Nephron progenitor cell (in vitro differentiated cells): ENCODE measurements at regions not wholly inside any gene's neighbourhood (a gene's known extent, or its start where the extent isn't known, plus 50 kb on each side); places are given as distances from the start of the nearest gene placed in this dataset.
A peak's percentile ranks its signal among the peaks of the same experiment; 100 is the strongest.

Experiments used
- DNase-seq: peaks from one replicate; pipeline ENCODE4 v3.0.0; 2021
- H3K27ac Mint-ChIP-seq: 2 replicates; pipeline ENCODE4 v1.8.0; 2021; ENCODE audit warnings: mild to moderate bottlenecking, moderate library complexity, mixed read lengths
- H3K27me3 Mint-ChIP-seq: 2 replicates; pipeline ENCODE4 v1.8.0; 2021; ENCODE audit warnings: mild to moderate bottlenecking, low read depth, mixed read lengths; ENCODE audit not compliant: poor library complexity
- H3K36me3 Mint-ChIP-seq: 2 replicates; pipeline ENCODE4 v1.8.0; 2021; ENCODE audit warnings: low read depth, mixed read lengths
- H3K4me1 Mint-ChIP-seq: 2 replicates; pipeline ENCODE4 v1.8.0; 2021; ENCODE audit warnings: mixed read lengths
- H3K4me3 Mint-ChIP-seq: 2 replicates; pipeline ENCODE4 v1.8.0; 2021; ENCODE audit warnings: mild to moderate bottlenecking, moderate library complexity, mixed read lengths
- H3K9me3 Mint-ChIP-seq: 2 replicates; pipeline ENCODE4 v1.8.0; 2021; ENCODE audit warnings: mild to moderate bottlenecking, moderate library complexity, mixed read lengths
- CTCF ChIP-seq: fragments of 200-600 bp; sonication (generic); IDR thresholded peaks from 2 replicates; pipeline ENCODE4 v1.5.0; 2021; ENCODE audit warnings: antibody characterized with exemption

DNA sequence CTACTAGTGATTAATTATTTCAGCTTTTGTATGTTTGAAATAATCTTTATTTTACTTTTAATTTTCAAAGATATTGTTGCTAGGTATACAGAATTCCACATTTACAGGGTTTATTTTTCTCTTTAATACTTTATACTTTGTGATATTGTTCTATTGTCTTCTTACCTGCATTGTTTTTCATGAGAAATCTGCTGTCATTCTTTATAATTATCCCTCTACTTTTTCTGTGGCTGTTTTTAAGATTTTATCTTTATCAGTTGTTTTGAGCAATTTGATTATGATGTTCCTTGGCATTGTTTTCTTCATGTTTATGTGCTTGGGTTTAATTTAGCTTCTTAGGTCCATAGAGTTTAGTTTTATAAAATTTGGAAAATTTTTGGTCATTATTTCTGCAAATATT is 168.6 kb downstream of the DTWD1 start:
- Mint-ChIP-seq H3K27ac (no peak overlapping the region), H3K36me3 (peaks cover 7% of the 10 kb centered on the region), H3K9me3 (peaks cover 55% of the 10 kb centered on the region), H3K4me1 (no peaks in the 10 kb centered on the region), H3K27me3 (no peaks in the 10 kb centered on the region), H3K4me3 (no peak overlapping the region)
- DNase-seq: no peak
- TF ChIP-seq CTCF: no peak

DNA sequence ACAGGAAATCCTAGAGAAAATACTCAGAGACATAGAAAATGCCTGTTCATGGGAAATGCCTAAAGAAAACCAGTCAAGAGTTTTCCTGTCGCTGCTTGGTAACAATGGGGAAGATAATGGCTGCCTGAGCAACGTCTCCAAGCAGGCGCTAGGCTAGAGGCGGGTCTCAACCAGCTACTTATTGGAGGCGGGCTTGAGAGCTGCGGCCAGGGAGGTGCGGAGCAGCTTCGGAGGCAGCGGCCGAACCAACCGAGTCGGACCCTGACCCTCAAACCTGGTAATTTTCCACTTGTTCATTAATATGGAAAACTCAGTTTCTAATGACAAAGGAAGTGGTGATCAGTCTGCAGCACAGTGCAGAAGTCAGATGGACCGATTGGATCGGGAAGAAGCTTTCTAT is 173.1 kb downstream of the DTWD1 start:
- Mint-ChIP-seq H3K36me3 (peaks cover 5% of the 10 kb centered on the region), H3K27me3 (no peaks in the 10 kb centered on the region), H3K4me1 (no peaks in the 10 kb centered on the region)

GRCh38 chr15:49801796-49802195 is 180.9 kb downstream of the DTWD1 start:
- Mint-ChIP-seq H3K27me3 (peaks cover 2% of the 10 kb centered on the region), H3K4me1 (no peaks in the 10 kb centered on the region), H3K36me3 (no peaks in the 10 kb centered on the region), H3K9me3 (peaks cover 39% of the 10 kb centered on the region), H3K4me3 (no peak overlapping the region), H3K27ac (peak overlapping the region; percentile 9)
- no peak for DNase-seq
- TF ChIP-seq CTCF: no peak

More for the DNA sequence above, 173.1 kb downstream of the DTWD1 start:
- no peak for TF ChIP-seq CTCF
- Mint-ChIP-seq H3K9me3 (peaks cover 45% of the 10 kb centered on the region), H3K4me3 (no peak overlapping the region), H3K27ac (no peak overlapping the region)
- no peak for DNase-seq
